ENCODE measurements at regions not wholly inside any gene's neighbourhood (a gene's known extent, or its start where the extent isn't known, plus 50 kb on each side); places are given as distances from the start of the nearest gene placed in this dataset.
"Not testable (repeated sequence)": the region's sequence is repeated elsewhere in the genome, so short reads cannot be mapped to it uniquely, and the experiment has no call there.

GRCh38 chr3:177909530-177909929 lies 626.7 kb upstream of the KCNMB2 start:
- TF ChIP-seq CTCF, POLR2A (IDR thresholded peaks at IDR 0.05): not testable (repeated sequence)
